Brain microvascular endothelial cell (primary cell): ENCODE measurements at regions not wholly inside any gene's neighbourhood (a gene's known extent, or its start where the extent isn't known, plus 50 kb on each side); places are given as distances from the start of the nearest gene placed in this dataset.
A peak's percentile ranks its signal among the peaks of the same experiment; 100 is the strongest.

Experiments used
- DNase-seq: peaks from one replicate; pipeline ENCODE4 v3.0.0-alpha.2; 2020
- H3K27ac ChIP-seq: fragments of 250-450 bp; sonication (Bioruptor Pico); 2 replicates; pipeline ENCODE4 v1.5.1; 2020; ENCODE audit warnings: mild to moderate bottlenecking, moderate library complexity
- H3K27me3 ChIP-seq: fragments of 250-450 bp; sonication (Bioruptor Pico); replicated peaks from 2 replicates; pipeline ENCODE4 v1.5.1; 2020; ENCODE audit warnings: mild to moderate bottlenecking
- H3K36me3 ChIP-seq: fragments of 250-450 bp; sonication (Bioruptor Pico); replicated peaks from 2 replicates; pipeline ENCODE4 v1.5.1; 2020; ENCODE audit warnings: mild to moderate bottlenecking
- H3K4me3 ChIP-seq: 2 replicates; pipeline ENCODE4 v1.5.1; 2011; ENCODE audit warnings: low read depth, mild to moderate bottlenecking, control low read depth, low read length, moderate library complexity
- CTCF ChIP-seq: IDR thresholded peaks from 2 replicates; pipeline ENCODE4 v1.5.1; 2011; ENCODE audit warnings: low read depth, mild to moderate bottlenecking, moderate library complexity, low read length, control low read depth, inconsistent platforms; ENCODE audit errors: missing control alignments
- in situ Hi-C: cut with HindIII; loops from 2 replicates; pipeline ENCODE4 v1.10.0; 2017; ENCODE audit warnings: low sequenced_read_pairs, low pct_ligation_motif_present

- DNase-seq: no peak
- in situ Hi-C loops: no loop called here
- H3K36me3 ChIP-seq: no peaks in the 10 kb centered on the region
These were observed 102.1 kb upstream of the NXT1 start for GRCh38 chr20:23248461-23248882.

DNA sequence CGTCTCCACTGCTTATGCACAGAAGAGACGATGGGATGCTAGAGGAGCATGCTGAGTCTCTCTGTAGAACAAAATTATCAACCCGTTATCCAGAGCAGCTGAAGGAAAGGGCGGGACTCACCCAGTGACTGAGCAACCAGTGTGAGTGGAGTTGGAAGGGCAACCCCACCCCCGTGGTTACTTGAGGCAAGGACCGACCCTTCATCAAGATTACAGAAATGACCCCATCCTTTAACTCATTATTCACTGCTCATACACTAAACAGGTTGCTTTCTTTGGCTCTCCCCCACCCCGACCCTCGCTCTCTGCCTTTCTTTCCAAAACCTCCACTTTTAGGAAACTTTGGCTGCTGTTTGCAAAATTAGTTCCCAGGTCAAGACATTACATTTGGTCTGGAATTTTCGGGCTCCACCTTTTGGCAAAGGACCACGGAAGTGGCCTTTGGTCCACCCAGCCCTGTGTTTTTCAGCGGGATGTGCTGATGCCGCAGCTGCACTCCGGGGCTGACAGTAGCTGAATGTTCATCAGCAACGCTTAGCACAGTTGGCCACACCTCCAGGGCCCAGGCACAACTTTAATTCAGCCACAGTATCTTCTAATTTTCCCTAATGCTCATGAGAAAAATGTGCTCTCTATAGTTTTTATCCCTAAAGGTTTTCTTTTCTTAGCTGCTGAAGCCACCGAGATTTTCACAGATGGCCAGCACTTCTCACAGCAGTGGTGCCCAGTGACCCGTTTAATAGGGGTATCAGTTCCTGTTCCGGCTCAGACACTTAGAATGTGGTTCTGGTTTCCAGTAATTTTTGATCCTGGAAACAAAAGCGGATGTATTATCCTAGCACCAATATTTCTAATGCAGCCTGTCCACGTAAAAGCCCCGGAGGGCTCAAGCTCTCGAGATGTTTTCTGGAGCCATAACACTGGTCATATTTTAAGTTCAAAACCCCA lies 103.6 kb upstream of the NXT1 start:
- no peak for DNase-seq
- in situ Hi-C loops: no loop called here
- no peaks in the 10 kb centered on the region for H3K36me3 ChIP-seq
- TF ChIP-seq CTCF: no peak
- H3K27me3 ChIP-seq: no peaks in the 10 kb centered on the region
- H3K27ac ChIP-seq: no peak overlapping the region
- no peak overlapping the region for H3K4me3 ChIP-seq

More at GRCh38 chr20:23248461-23248882, 102.1 kb upstream of the NXT1 start:
- no peak for TF ChIP-seq CTCF
- H3K27ac ChIP-seq: no peak overlapping the region
- H3K27me3 ChIP-seq: no peaks in the 10 kb centered on the region
- no peak overlapping the region for H3K4me3 ChIP-seq

DNA sequence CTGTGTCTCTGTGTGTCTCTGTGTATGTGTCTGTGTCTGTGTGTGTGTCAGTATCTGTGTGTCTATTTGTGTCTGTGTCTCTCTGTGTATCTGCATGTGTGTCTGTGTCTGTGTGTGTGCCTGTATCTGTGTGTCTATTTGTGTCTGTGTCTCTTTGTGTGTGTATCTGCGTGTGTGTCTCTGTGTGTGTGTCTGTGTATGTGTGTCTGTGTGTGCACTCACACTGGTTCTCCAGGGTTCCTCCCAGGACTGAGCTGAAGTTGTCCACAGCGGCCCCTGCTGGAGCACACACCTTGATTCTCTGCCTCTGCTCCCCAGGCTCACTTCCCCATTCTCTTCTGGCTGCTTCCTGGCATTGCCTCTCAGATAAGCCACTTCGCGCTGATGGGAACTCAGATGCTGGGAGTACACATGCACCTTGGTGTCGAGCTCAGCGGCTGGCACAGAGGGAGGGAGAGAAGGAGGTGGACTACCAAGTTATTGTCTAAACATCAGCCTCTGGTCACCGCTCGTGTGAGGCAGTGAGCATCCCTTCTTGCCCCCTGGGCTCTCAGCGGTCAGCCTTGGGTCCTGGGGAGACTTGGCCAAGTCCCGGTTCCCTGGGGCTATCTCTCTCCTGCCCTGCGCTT lies 104.9 kb upstream of the NXT1 start:
- Histone ChIP-seq H3K4me3 (no peak overlapping the region), H3K36me3 (no peaks in the 10 kb centered on the region), H3K27ac (no peak overlapping the region), H3K27me3 (no peaks in the 10 kb centered on the region)
- in situ Hi-C loops: no loop called here
- DNase-seq: no peak
- peak; percentile 82 for TF ChIP-seq CTCF

- no peaks in the 10 kb centered on the region for H3K36me3 ChIP-seq
- no peak overlapping the region for H3K4me3 ChIP-seq
- TF ChIP-seq CTCF: no peak
- in situ Hi-C loops: no loop called here
- DNase-seq: no peak
- no peaks in the 10 kb centered on the region for H3K27me3 ChIP-seq
- H3K27ac ChIP-seq: no peak overlapping the region
These were observed 105.6 kb upstream of the NXT1 start for GRCh38 chr20:23244916-23245552.

- in situ Hi-C loops: no loop called here
- Histone ChIP-seq H3K36me3 (no peaks in the 10 kb centered on the region), H3K27ac (no peak overlapping the region), H3K27me3 (no peaks in the 10 kb centered on the region), H3K4me3 (no peak overlapping the region)
- no peak for TF ChIP-seq CTCF
- DNase-seq: no peak
These were observed 106.3 kb upstream of the NXT1 start for GRCh38 chr20:23244156-23244915.
